ENCODE measurements at regions not wholly inside any gene's neighbourhood (a gene's known extent, or its start where the extent isn't known, plus 50 kb on each side); places are given as distances from the start of the nearest gene placed in this dataset.

DNA sequence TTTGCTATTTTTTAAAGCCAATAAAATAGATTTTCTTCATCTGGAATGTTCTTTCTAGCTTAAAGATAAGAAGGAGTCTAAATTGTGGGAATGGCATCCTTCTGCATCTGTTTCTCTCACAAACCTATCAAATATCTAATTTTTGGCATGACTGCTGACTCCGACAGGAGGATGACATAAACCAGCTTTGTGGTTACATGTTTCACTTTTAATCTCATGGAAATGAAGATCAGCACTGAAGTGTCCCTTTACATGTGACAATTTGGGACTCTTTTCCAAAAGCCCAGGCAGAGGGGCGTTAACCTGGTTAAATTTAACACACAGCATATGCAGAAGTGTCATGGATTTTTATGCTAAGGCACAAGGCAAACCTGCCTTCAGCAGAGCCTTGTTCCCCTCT is 694.7 kb downstream of the ARHGAP15 start:
- TF ChIP-seq, protein P1, sequence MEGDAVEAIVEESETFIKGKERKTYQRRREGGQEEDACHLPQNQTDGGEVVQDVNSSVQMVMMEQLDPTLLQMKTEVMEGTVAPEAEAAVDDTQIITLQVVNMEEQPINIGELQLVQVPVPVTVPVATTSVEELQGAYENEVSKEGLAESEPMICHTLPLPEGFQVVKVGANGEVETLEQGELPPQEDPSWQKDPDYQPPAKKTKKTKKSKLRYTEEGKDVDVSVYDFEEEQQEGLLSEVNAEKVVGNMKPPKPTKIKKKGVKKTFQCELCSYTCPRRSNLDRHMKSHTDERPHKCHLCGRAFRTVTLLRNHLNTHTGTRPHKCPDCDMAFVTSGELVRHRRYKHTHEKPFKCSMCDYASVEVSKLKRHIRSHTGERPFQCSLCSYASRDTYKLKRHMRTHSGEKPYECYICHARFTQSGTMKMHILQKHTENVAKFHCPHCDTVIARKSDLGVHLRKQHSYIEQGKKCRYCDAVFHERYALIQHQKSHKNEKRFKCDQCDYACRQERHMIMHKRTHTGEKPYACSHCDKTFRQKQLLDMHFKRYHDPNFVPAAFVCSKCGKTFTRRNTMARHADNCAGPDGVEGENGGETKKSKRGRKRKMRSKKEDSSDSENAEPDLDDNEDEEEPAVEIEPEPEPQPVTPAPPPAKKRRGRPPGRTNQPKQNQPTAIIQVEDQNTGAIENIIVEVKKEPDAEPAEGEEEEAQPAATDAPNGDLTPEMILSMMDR (IDR thresholded peaks at IDR 0.05; ENCODE audit: extremely low read depth, missing control alignments), result no peak
- DNase-seq (ENCODE audit: low spot score), result no peak

DNA sequence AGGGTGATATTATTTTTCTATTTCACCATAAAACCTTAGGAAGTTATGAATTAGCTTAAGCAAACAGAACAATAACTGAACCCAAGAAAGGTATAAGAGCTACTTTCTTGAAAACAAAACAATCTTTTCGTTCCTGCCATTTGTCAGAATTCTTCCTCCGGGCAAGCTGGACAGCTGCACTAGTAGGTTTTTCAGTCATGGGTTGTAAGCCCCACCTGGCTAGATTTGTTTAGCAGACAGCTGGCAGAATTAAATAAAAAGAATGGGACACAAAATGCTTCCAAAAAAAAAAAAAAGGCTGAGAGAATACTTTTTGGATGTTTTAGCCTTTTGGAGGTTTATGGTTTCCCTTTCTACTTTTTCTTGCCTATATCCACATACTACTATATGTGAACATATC is 694.1 kb downstream of the ARHGAP15 start:
- TF ChIP-seq, protein P1 (IDR thresholded peaks at IDR 0.05; ENCODE audit: extremely low read depth, missing control alignments), result no peak
- no peak for DNase-seq (ENCODE audit: low spot score)

DNA sequence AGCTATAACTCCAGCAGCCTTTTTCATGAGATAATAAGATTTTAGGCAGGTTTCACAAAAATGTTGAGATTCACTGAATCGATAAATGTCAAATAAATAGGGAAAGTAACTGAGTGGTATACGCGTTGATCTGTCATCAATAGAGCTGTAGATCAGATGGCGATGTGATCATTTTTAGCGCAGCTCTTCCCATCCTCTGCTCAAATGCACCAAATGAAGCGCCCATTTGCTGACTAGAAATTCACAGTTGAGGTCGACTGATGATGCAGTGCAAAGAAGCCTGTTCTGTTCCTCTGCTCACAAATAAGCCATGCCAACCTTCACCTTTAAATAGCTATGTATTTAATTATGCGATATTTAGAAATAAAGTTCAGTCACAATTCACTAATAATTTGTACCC is 693.5 kb downstream of the ARHGAP15 start:
- TF ChIP-seq, protein P1 (IDR thresholded peaks at IDR 0.05; ENCODE audit: extremely low read depth, missing control alignments), result no peak
- no peak for DNase-seq (ENCODE audit: low spot score)

DNA sequence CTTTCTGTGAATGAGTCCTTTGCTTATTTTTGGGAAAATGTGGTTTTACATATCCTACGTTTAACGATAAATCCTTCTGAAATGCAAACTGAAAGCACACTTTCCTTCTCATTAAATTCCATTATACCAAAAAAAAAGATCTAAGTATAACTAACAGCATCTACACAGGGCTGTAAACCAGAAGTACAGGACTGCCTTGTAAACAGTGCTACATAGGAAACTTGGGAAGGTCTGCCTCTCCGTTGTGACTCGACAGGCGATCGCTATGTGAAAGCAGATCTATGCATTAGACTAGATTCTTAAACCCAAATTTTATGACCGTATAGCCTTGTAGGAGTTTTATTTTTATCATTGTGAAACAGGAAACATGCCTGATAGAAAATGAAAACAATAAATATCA is 690.5 kb downstream of the ARHGAP15 start:
- DNase-seq (ENCODE audit: low spot score), result no peak
- TF ChIP-seq, protein P1 (IDR thresholded peaks at IDR 0.05; ENCODE audit: extremely low read depth, missing control alignments), result no peak

DNA sequence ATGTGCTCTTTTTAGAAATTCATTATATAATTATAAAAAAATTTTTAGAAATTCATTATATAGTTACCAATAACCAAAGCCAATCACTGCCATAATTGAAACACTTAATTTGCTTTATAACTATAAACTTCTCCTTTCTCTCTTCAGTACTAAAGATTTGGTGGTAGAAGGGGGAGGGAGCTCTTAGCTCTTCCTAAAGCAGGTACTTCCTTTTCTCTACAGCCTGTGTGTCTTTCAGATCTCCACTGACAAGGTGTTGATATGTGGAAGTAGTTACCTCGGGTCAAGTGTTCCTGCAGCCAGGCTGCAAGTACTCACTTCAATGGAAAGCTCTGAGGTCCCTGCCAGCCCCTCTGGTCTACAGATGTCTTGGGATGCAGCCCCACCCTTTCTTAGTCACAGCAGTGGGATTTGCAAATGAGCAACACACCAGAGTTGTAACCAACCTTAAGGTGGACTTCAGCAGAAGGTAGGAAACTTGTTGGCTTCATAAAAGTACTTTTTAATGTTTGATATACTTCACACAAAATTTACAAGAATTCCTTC is 690.0 kb downstream of the ARHGAP15 start:
- TF ChIP-seq, protein P1 (IDR thresholded peaks at IDR 0.05; ENCODE audit: extremely low read depth, missing control alignments), result no peak
- no peak for DNase-seq (ENCODE audit: low spot score)

Data from GM20000 (cell line).